Sigmoid colon (tissue), 4 donors: ENCODE measurements at regions not wholly inside any gene's neighbourhood (a gene's known extent, or its start where the extent isn't known, plus 50 kb on each side); places are given as distances from the start of the nearest gene placed in this dataset.

ENCODE experiments used
- POLR2A ChIP-seq, 2 donors: fragments of 450-650 bp; IDR thresholded peaks; one replicate each; pipeline ENCODE4 v1.6.1; 2016; ENCODE audit warnings: antibody characterized with exemption in 2 of 2, mild to moderate bottlenecking in 2 of 2, moderate library complexity in 2 of 2
- POLR2AphosphoS5 ChIP-seq, 4 donors: sonication (generic); formaldehyde crosslinking; IDR thresholded peaks; one replicate each; pipeline ENCODE4 v1.6.1; 2017; ENCODE audit warnings: antibody characterized with exemption in 4 of 4
- TF ChIP-seq, protein P1 (sequence below), 4 experiments: fragments of 450-650 bp in 3 of 4; fragments of 200-600 bp in 1 of 4; IDR thresholded peaks; one replicate each; pipeline ENCODE4 v1.5.1; 2016 to 2019; ENCODE audit warnings: antibody characterized with exemption in 4 of 4, mild to moderate bottlenecking in 3 of 4, moderate library complexity in 2 of 4

DNA sequence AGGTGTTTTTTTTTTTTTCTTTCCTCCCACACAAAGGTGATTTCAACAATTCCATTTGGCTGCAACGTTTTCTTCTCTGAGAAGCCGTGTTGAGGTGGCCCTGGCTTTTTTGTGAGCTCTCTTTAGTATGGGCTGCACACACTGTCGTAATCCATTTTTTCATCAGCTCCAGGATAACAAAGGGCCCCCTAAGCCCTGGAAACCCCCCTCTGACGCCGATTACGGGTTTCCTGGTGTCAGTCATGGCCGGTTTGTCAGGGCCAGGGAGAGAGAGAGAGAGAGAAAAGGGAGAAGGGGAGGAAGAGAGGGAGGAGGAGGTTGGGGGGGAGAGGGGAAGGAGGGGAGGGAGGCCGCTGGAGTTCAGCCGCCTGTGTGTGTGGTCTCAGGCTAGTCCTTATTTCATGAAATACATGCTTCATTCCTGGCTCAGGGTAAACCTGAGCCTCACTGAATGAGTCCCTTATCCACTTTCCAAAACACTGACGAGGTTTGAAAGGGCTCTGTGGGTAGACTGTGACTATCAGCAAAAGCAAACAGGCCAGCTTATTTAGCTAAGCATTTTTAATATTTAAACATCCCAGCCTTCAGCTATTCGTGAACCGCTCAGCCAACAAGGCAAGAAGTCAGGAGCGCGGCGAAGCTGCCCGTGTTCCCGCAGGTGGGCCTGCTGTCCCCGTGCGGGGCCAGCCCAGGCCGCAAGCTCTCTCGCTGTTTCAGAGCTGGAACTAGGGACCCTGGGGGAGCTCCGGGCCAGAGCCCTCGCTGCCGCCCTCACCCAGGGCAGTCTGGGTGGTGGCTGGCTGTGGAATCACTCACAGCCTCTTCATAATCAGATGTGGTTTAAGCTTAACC lies 172.8 kb downstream of the ERCC6L2 start:
- TF ChIP-seq POLR2AphosphoS5 (IDR thresholded peaks at IDR 0.05): no peak
- TF ChIP-seq, protein P1, sequence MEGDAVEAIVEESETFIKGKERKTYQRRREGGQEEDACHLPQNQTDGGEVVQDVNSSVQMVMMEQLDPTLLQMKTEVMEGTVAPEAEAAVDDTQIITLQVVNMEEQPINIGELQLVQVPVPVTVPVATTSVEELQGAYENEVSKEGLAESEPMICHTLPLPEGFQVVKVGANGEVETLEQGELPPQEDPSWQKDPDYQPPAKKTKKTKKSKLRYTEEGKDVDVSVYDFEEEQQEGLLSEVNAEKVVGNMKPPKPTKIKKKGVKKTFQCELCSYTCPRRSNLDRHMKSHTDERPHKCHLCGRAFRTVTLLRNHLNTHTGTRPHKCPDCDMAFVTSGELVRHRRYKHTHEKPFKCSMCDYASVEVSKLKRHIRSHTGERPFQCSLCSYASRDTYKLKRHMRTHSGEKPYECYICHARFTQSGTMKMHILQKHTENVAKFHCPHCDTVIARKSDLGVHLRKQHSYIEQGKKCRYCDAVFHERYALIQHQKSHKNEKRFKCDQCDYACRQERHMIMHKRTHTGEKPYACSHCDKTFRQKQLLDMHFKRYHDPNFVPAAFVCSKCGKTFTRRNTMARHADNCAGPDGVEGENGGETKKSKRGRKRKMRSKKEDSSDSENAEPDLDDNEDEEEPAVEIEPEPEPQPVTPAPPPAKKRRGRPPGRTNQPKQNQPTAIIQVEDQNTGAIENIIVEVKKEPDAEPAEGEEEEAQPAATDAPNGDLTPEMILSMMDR (IDR thresholded peaks at IDR 0.05): no peak
- TF ChIP-seq POLR2A (IDR thresholded peaks at IDR 0.05): no peak
